ENCODE measurements at regions not wholly inside any gene's neighbourhood (a gene's known extent, or its start where the extent isn't known, plus 50 kb on each side); places are given as distances from the start of the nearest gene placed in this dataset.
A peak's percentile ranks its signal among the peaks of the same experiment; 100 is the strongest.
"Not testable (repeated sequence)": the region's sequence is repeated elsewhere in the genome, so short reads cannot be mapped to it uniquely, and the experiment has no call there.

- H3K9me3 ChIP-seq, result no peaks in the 10 kb centered on the region
- in situ Hi-C loops (cut with MboI; ENCODE audit: low sequenced_read_pairs), result no loop called here
- H3K4me3 ChIP-seq, result no peak overlapping the region
Measured at GRCh38 chr4:137946453-137947174, 295.5 kb downstream of the SLC7A11 start.

GRCh38 chr4:137942815-137943214, 299.3 kb downstream of the SLC7A11 start:
- H3K36me3 ChIP-seq (replicated peaks); in situ Hi-C loops (cut with MboI; ENCODE audit: low sequenced_read_pairs); DNase-seq (ENCODE audit: low spot score in 2 of 2); H3K27me3 ChIP-seq (ENCODE audit: low read depth); H3K9me3 ChIP-seq; H3K4me1 ChIP-seq; H3K4me3 ChIP-seq: not testable (repeated sequence)

More at GRCh38 chr4:137946453-137947174, 295.5 kb downstream of the SLC7A11 start:
- Histone ChIP-seq H3K4me1 (no peaks in the 10 kb centered on the region), H3K27me3 (ENCODE audit: low read depth) (no peaks in the 10 kb centered on the region), H3K36me3 (replicated peaks) (no peaks in the 10 kb centered on the region)
- DNase-seq (ENCODE audit: low spot score in 2 of 2), result no peak

- H3K9me3 ChIP-seq; H3K4me1 ChIP-seq; in situ Hi-C loops (cut with MboI; ENCODE audit: low sequenced_read_pairs); H3K27me3 ChIP-seq (ENCODE audit: low read depth); DNase-seq (ENCODE audit: low spot score in 2 of 2); H3K4me3 ChIP-seq; H3K36me3 ChIP-seq (replicated peaks): not testable (repeated sequence)
Measured at GRCh38 chr4:137942015-137942515, 300.1 kb downstream of the SLC7A11 start.

GRCh38 chr4:137934911-137935310, 307.2 kb downstream of the SLC7A11 start:
- Histone ChIP-seq H3K9me3 (peaks cover 1% of the 10 kb centered on the region), H3K4me3 (no peak overlapping the region), H3K36me3 (replicated peaks) (no peaks in the 10 kb centered on the region), H3K4me1 (no peaks in the 10 kb centered on the region), H3K27me3 (ENCODE audit: low read depth) (no peaks in the 10 kb centered on the region)
- in situ Hi-C loops (cut with MboI; ENCODE audit: low sequenced_read_pairs), result no loop called here
- no peak for DNase-seq (ENCODE audit: low spot score in 2 of 2)

- H3K4me1 ChIP-seq, result no peaks in the 10 kb centered on the region
- no peak for DNase-seq (ENCODE audit: low spot score in 2 of 2)
Measured at GRCh38 chr4:137934046-137934445, 308.1 kb downstream of the SLC7A11 start.

GRCh38 chr4:137927972-137928371, 314.2 kb downstream of the SLC7A11 start:
- H3K4me3 ChIP-seq, result no peak overlapping the region
- H3K27me3 ChIP-seq (ENCODE audit: low read depth), result no peaks in the 10 kb centered on the region
- H3K9me3 ChIP-seq, result no peaks in the 10 kb centered on the region
- DNase-seq (ENCODE audit: low spot score in 2 of 2), result no peak
- no peaks in the 10 kb centered on the region for H3K36me3 ChIP-seq (replicated peaks)
- no peaks in the 10 kb centered on the region for H3K4me1 ChIP-seq
- in situ Hi-C loops (cut with MboI; ENCODE audit: low sequenced_read_pairs), result no loop called here

More at GRCh38 chr4:137934046-137934445, 308.1 kb downstream of the SLC7A11 start:
- H3K4me3 ChIP-seq, result no peak overlapping the region
- no peaks in the 10 kb centered on the region for H3K27me3 ChIP-seq (ENCODE audit: low read depth)
- H3K36me3 ChIP-seq (replicated peaks), result no peaks in the 10 kb centered on the region
- in situ Hi-C loops (cut with MboI; ENCODE audit: low sequenced_read_pairs), result no loop called here
- H3K9me3 ChIP-seq, result no peaks in the 10 kb centered on the region; the same call in 1 of the 2 replicates

GRCh38 chr4:137923494-137923893, 318.7 kb downstream of the SLC7A11 start:
- Histone ChIP-seq H3K4me1 (no peaks in the 10 kb centered on the region), H3K36me3 (replicated peaks) (no peaks in the 10 kb centered on the region), H3K9me3 (no peaks in the 10 kb centered on the region), H3K27me3 (ENCODE audit: low read depth) (no peaks in the 10 kb centered on the region), H3K4me3 (no peak overlapping the region)
- no peak for DNase-seq (ENCODE audit: low spot score in 2 of 2)
- in situ Hi-C loops (cut with MboI; ENCODE audit: low sequenced_read_pairs), result no loop called here

GRCh38 chr4:137922721-137923120, 319.4 kb downstream of the SLC7A11 start:
- no peaks in the 10 kb centered on the region for H3K36me3 ChIP-seq (replicated peaks)
- in situ Hi-C loops (cut with MboI; ENCODE audit: low sequenced_read_pairs), result no loop called here
- no peak overlapping the region for H3K4me3 ChIP-seq
- H3K4me1 ChIP-seq, result no peaks in the 10 kb centered on the region
- no peak for DNase-seq (ENCODE audit: low spot score in 2 of 2)
- no peaks in the 10 kb centered on the region for H3K27me3 ChIP-seq (ENCODE audit: low read depth)
- H3K9me3 ChIP-seq, result no peaks in the 10 kb centered on the region

GRCh38 chr4:137909529-137910309, 332.4 kb downstream of the SLC7A11 start:
- H3K36me3 ChIP-seq (replicated peaks), result no peaks in the 10 kb centered on the region
- no peaks in the 10 kb centered on the region for H3K4me1 ChIP-seq
- peak in 1 of 2 experiments; percentile 49 for DNase-seq (ENCODE audit: low spot score in 2 of 2)

GRCh38 chr4:137905930-137906329, 336.2 kb downstream of the SLC7A11 start:
- H3K27me3 ChIP-seq (ENCODE audit: low read depth), result no peaks in the 10 kb centered on the region
- H3K4me3 ChIP-seq, result no peak overlapping the region
- in situ Hi-C loops (cut with MboI; ENCODE audit: low sequenced_read_pairs), result no loop called here

More at GRCh38 chr4:137909529-137910309, 332.4 kb downstream of the SLC7A11 start:
- in situ Hi-C loops (cut with MboI; ENCODE audit: low sequenced_read_pairs), result no loop called here
- no peaks in the 10 kb centered on the region for H3K9me3 ChIP-seq
- H3K27me3 ChIP-seq (ENCODE audit: low read depth), result no peaks in the 10 kb centered on the region
- no peak overlapping the region for H3K4me3 ChIP-seq

GRCh38 chr4:137901114-137901513, 341.0 kb downstream of the SLC7A11 start:
- Histone ChIP-seq H3K4me1 (no peaks in the 10 kb centered on the region), H3K36me3 (replicated peaks) (no peaks in the 10 kb centered on the region), H3K9me3 (no peaks in the 10 kb centered on the region), H3K27me3 (ENCODE audit: low read depth) (no peaks in the 10 kb centered on the region), H3K4me3 (no peak overlapping the region)
- DNase-seq (ENCODE audit: low spot score in 2 of 2), result no peak
- in situ Hi-C loops (cut with MboI; ENCODE audit: low sequenced_read_pairs), result no loop called here

More at GRCh38 chr4:137905930-137906329, 336.2 kb downstream of the SLC7A11 start:
- no peaks in the 10 kb centered on the region for H3K9me3 ChIP-seq
- no peak for DNase-seq (ENCODE audit: low spot score in 2 of 2)
- H3K36me3 ChIP-seq (replicated peaks), result no peaks in the 10 kb centered on the region
- no peaks in the 10 kb centered on the region for H3K4me1 ChIP-seq

- H3K36me3 ChIP-seq (replicated peaks), result no peaks in the 10 kb centered on the region
- in situ Hi-C loops (cut with MboI; ENCODE audit: low sequenced_read_pairs), result no loop called here
- DNase-seq (ENCODE audit: low spot score in 2 of 2), result no peak
- H3K4me1 ChIP-seq, result no peaks in the 10 kb centered on the region
- H3K9me3 ChIP-seq, result no peaks in the 10 kb centered on the region
- no peaks in the 10 kb centered on the region for H3K27me3 ChIP-seq (ENCODE audit: low read depth)
- H3K4me3 ChIP-seq, result no peak overlapping the region
Measured at GRCh38 chr4:137896221-137896737, 345.9 kb downstream of the SLC7A11 start.

- H3K9me3 ChIP-seq; H3K4me1 ChIP-seq; H3K4me3 ChIP-seq; H3K36me3 ChIP-seq (replicated peaks); H3K27me3 ChIP-seq (ENCODE audit: low read depth); DNase-seq (ENCODE audit: low spot score in 2 of 2); in situ Hi-C loops (cut with MboI; ENCODE audit: low sequenced_read_pairs): not testable (repeated sequence)
Measured at GRCh38 chr4:137895515-137895914, 346.6 kb downstream of the SLC7A11 start.

- Histone ChIP-seq H3K4me3 (no peak overlapping the region), H3K27me3 (ENCODE audit: low read depth) (no peaks in the 10 kb centered on the region), H3K4me1 (no peaks in the 10 kb centered on the region), H3K36me3 (replicated peaks) (no peaks in the 10 kb centered on the region), H3K9me3 (no peaks in the 10 kb centered on the region)
- DNase-seq (ENCODE audit: low spot score in 2 of 2), result no peak
- in situ Hi-C loops (cut with MboI; ENCODE audit: low sequenced_read_pairs), result no loop called here
Measured at GRCh38 chr4:137892134-137892533, 350.0 kb downstream of the SLC7A11 start.
